B cell (primary cell): ENCODE measurements at regions not wholly inside any gene's neighbourhood (a gene's known extent, or its start where the extent isn't known, plus 50 kb on each side); places are given as distances from the start of the nearest gene placed in this dataset.

Experiments used
- CTCF ChIP-seq: fragments of 200-600 bp; IDR thresholded peaks from one replicate; pipeline ENCODE4 v1.8.0; 2022; ENCODE audit warnings: antibody characterized with exemption, mild to moderate bottlenecking
- EZH2 ChIP-seq: IDR thresholded peaks from 2 replicates; pipeline ENCODE4 v1.6.1; 2012; ENCODE audit warnings: borderline replicate concordance, low read depth, mild to moderate bottlenecking, moderate library complexity, low read length; ENCODE audit not compliant: insufficient read depth, poor library complexity, severe bottlenecking

- TF ChIP-seq CTCF (no peak), EZH2 (no peak)
Measured at GRCh38 chr3:159520638-159521037, 468.0 kb upstream of the IL12A start.
